HepG2 (cell line): ENCODE measurements at regions not wholly inside any gene's neighbourhood (a gene's known extent, or its start where the extent isn't known, plus 50 kb on each side); places are given as distances from the start of the nearest gene placed in this dataset.

ENCODE experiments used
- ATAC-seq: fragments of 200-7000 bp; cut with Tn5 transposase; 3 replicates; pipeline ENCODE4 v1.9.1; 2020; ENCODE audit warnings: mild to moderate bottlenecking, moderate library complexity
- BruUV-seq: library from RNA; stranded (reverse); fragments of 400-500 nt; replicated peaks from 2 replicates; lab custom pipeline; 2021; lab: Mats Ljungman, UMichigan
- CTCF ChIA-PET: fragments of 300-600 bp; formaldehyde crosslinking; extraction: SDS; loops from one replicate; lab custom pipeline; 2021; ENCODE audit warnings: low total read pairs, inconsistent platforms, low intra/inter-chr PET ratio; lab: Yijun Ruan, JAX
- POLR2A ChIA-PET: fragments of 350-600 bp; sonication (Branson Sonifier 250); formaldehyde crosslinking; loops from one replicate; lab custom pipeline; 2020; ENCODE audit warnings: antibody characterized with exemption, inconsistent platforms; lab: Yijun Ruan, JAX
- DNase-seq: peaks from one replicate; pipeline ENCODE4 v3.0.0-alpha.2; 2015; ENCODE audit warnings: low spot score
- FAIRE-seq: peaks from 3 replicates; lab custom pipeline; 2011; peaks lifted over from hg19 to GRCh38; lab: Jason Lieb, UNC
- H2AFZ ChIP-seq: one replicate; pipeline ENCODE4 v1.6.1; 2011; ENCODE audit warnings: low read length, inconsistent platforms
- H3K27ac ChIP-seq: fragments of 300-600 bp; 3 replicates; pipeline ENCODE4 v1.8.0; 2011; ENCODE audit warnings: mixed run types, mild to moderate bottlenecking, mixed read lengths, low read length, inconsistent platforms; ENCODE audit not compliant: insufficient read depth; ENCODE audit errors: extremely low read length
- H3K27me3 ChIP-seq, 2 experiments: fragments of 200-600 bp in 1 of 2; 2 replicates in 1 of 2; 3 replicates in 1 of 2; pipeline versions ENCODE4 v1.6.0 to v1.8.0; 2011; ENCODE audit warnings: low read length in 2 of 2, mild to moderate bottlenecking in 2 of 2, moderate library complexity in 2 of 2, inconsistent platforms in 1 of 2; ENCODE audit not compliant: insufficient read depth in 2 of 2, control insufficient read depth in 1 of 2
- H3K36me3 ChIP-seq, 2 experiments: fragments of 200-600 bp in 1 of 2; replicated peaks in 1 of 2; 2 replicates in 1 of 2; 3 replicates in 1 of 2; pipeline versions ENCODE4 v1.5.1 to v1.8.0; 2011; ENCODE audit warnings: low read length in 2 of 2, inconsistent platforms in 1 of 2; ENCODE audit not compliant: insufficient read depth in 2 of 2, control insufficient read depth in 1 of 2
- H3K4me1 ChIP-seq: 2 replicates; pipeline ENCODE4 v1.5.1; 2012; ENCODE audit warnings: low read length, inconsistent platforms; ENCODE audit not compliant: insufficient read depth
- H3K4me2 ChIP-seq: 2 replicates; pipeline ENCODE4 v1.6.0; 2011; ENCODE audit warnings: low read depth, low read length, inconsistent platforms
- H3K4me3 ChIP-seq, 3 experiments: fragments of 200-600 bp in 1 of 3; sonication (generic), shearing (Covaris generic) in 1 of 3; replicated peaks in 1 of 3; 2 replicates each; pipeline ENCODE4 v1.5.1; 2011 to 2016; ENCODE audit warnings: low read length in 3 of 3, inconsistent platforms in 2 of 3, low read depth in 2 of 3, mild to moderate bottlenecking in 2 of 3, control low read depth in 1 of 3, mixed read lengths in 1 of 3; ENCODE audit not compliant: insufficient read depth in 1 of 3
- H3K79me2 ChIP-seq: one replicate; pipeline ENCODE4 v1.6.1; 2011; ENCODE audit warnings: low read length, inconsistent platforms; ENCODE audit not compliant: insufficient read depth
- H3K9ac ChIP-seq: 2 replicates; pipeline ENCODE4 v1.6.0; 2011; ENCODE audit warnings: mild to moderate bottlenecking, low read depth, low read length, inconsistent platforms; ENCODE audit not compliant: insufficient read depth
- H3K9me3 ChIP-seq: 2 replicates; pipeline ENCODE4 v1.5.1; 2012; ENCODE audit warnings: mild to moderate bottlenecking, low read length
- H4K20me1 ChIP-seq: 2 replicates; pipeline ENCODE4 v1.6.0; 2011; ENCODE audit warnings: inconsistent platforms, mild to moderate bottlenecking, low read length, moderate library complexity; ENCODE audit not compliant: insufficient read depth
- ASH2L ChIP-seq: fragments of 300-600, 200-600 bp; sonication (generic); IDR thresholded peaks from 2 replicates; pipeline ENCODE4 v1.7.0; 2017; ENCODE audit warnings: low read depth, mild to moderate bottlenecking, moderate library complexity, mixed read lengths, low read length; ENCODE audit not compliant: insufficient read length
- BCL3 ChIP-seq: sonication (generic); formaldehyde crosslinking; IDR thresholded peaks from 2 replicates; pipeline ENCODE4 v1.5.1; 2020; ENCODE audit warnings: mild to moderate bottlenecking, missing genetic modification reagents, moderate library complexity
- MTA1 ChIP-seq: sonication (generic); formaldehyde crosslinking; IDR thresholded peaks from 2 replicates; pipeline ENCODE4 v1.4.0; 2020; ENCODE audit warnings: missing genetic modification reagents, mild to moderate bottlenecking, borderline replicate concordance
- NFYC ChIP-seq: IDR thresholded peaks from 2 replicates; pipeline ENCODE4 v1.6.1; 2016; ENCODE audit warnings: missing genetic modification reagents, missing compliant biosample characterization
- TAF1 ChIP-seq: sonication (generic); formaldehyde crosslinking; IDR thresholded peaks from 2 replicates; pipeline ENCODE4 v1.4.0; 2020; ENCODE audit warnings: missing genetic modification reagents
- ZNF484 ChIP-seq: sonication (generic); formaldehyde crosslinking; IDR thresholded peaks from 2 replicates; pipeline ENCODE4 v1.5.1; 2020; ENCODE audit warnings: mild to moderate bottlenecking, low read depth, missing genetic modification reagents, borderline replicate concordance
- ZNF552 ChIP-seq: sonication (generic); formaldehyde crosslinking; IDR thresholded peaks from 2 replicates; pipeline ENCODE4 v1.9.0; 2022; ENCODE audit warnings: missing genetic modification reagents, mild to moderate bottlenecking, borderline replicate concordance
- ZNF570 ChIP-seq: sonication (generic); formaldehyde crosslinking; IDR thresholded peaks from 2 replicates; pipeline ENCODE4 v1.4.0; 2020; ENCODE audit warnings: mild to moderate bottlenecking, missing genetic modification reagents, borderline replicate concordance
- WGBS: methylation state at CpG from one replicate; pipeline ENCODE4 v1.1.6; 2017; ENCODE audit warnings: low lambda C conversion rate; 5-methylcytosine and 5-hydroxymethylcytosine counted together
- in situ Hi-C: cut with HindIII; loops from 2 replicates; pipeline ENCODE4 v1.10.0; 2017; ENCODE audit warnings: low pct_unique_long_range_greater_than_20kb; ENCODE audit not compliant: extremely low pct_ligation_motif_present
- intact Hi-C: fragments of 100-400 bp; cut with micrococcal nuclease; formaldehyde crosslinking; loops from one replicate; pipeline ENCODE4 v1.10.0; 2022; ENCODE audit not compliant: unreplicated experiment
- TF ChIP-seq, protein P1 (sequence below): sonication (generic); formaldehyde crosslinking; IDR thresholded peaks from 2 replicates; pipeline ENCODE4 v1.4.0; 2020; ENCODE audit warnings: missing genetic modification reagents
- TF ChIP-seq, protein P2 (sequence below): sonication (generic); formaldehyde crosslinking; IDR thresholded peaks from 2 replicates; pipeline ENCODE4 v1.9.0; 2021; ENCODE audit warnings: missing genetic modification reagents, borderline replicate concordance
- TF ChIP-seq, protein P3 (sequence below): sonication (generic); formaldehyde crosslinking; IDR thresholded peaks from 2 replicates; pipeline ENCODE4 v1.4.0; 2020; ENCODE audit warnings: low read depth, mild to moderate bottlenecking, missing genetic modification reagents
- TF ChIP-seq, protein P4 (sequence below): fragments of 450-650 bp; IDR thresholded peaks from 2 replicates; pipeline ENCODE4 v1.6.1; 2017; ENCODE audit warnings: mild to moderate bottlenecking

DNA sequence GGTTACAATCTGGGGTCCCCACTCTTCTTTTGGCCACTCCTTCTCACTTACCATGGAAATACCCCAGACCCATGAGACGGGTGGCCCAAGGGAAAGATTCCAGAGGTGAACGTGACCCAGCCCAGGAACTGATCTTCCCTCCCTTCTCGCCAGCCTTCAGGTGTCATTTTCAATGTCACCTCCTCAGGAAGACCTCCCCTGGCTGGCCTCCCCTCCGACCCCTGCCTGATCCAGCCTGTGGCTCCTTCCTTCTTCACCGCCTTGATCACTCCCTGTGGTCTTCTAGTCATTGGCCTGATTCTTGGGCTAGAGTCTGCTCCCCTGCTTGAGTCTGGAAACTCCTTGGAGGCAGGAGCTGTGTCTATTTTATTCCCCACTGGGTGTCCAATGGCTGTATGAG lies 146.1 kb downstream of the SMAD6 start:
- Histone ChIP-seq H3K4me2 (no peak overlapping the region), H3K27ac (no peak overlapping the region), H3K9ac (no peak overlapping the region), H3K4me1 (peaks cover 38% of the 10 kb centered on the region), H2AFZ (no peak overlapping the region), H3K4me3 (no peak overlapping the region), H3K36me3 (no peaks in the 10 kb centered on the region), H3K9me3 (no peaks in the 10 kb centered on the region), H3K27me3 (peaks cover 6 to 28% of the 10 kb centered on the region in 2 experiments; a peak in 4 of 5 replicates), H4K20me1 (peaks cover under 1% of the 10 kb centered on the region; the same call in 1 of the 2 replicates), H3K79me2 (no peaks in the 10 kb centered on the region)
- in situ Hi-C loops (loop anchor here (5.0 to 10.0 kb wide), 2 partner anchors 63 to 246 kb away; no protein-coding TSS in a partner anchor), intact Hi-C loops (no loop called here)
- TF ChIP-seq TAF1 (CRISPR knock-in tag): no peak
- TF ChIP-seq ZNF484 (CRISPR knock-in tag): no peak
- no peak for TF ChIP-seq ASH2L
- no peak for TF ChIP-seq ZNF552 (CRISPR knock-in tag)
- TF ChIP-seq, protein P1, sequence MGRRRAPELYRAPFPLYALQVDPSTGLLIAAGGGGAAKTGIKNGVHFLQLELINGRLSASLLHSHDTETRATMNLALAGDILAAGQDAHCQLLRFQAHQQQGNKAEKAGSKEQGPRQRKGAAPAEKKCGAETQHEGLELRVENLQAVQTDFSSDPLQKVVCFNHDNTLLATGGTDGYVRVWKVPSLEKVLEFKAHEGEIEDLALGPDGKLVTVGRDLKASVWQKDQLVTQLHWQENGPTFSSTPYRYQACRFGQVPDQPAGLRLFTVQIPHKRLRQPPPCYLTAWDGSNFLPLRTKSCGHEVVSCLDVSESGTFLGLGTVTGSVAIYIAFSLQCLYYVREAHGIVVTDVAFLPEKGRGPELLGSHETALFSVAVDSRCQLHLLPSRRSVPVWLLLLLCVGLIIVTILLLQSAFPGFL: no peak
- TF ChIP-seq BCL3: no peak
- no peak for TF ChIP-seq NFYC
- TF ChIP-seq, protein P2, sequence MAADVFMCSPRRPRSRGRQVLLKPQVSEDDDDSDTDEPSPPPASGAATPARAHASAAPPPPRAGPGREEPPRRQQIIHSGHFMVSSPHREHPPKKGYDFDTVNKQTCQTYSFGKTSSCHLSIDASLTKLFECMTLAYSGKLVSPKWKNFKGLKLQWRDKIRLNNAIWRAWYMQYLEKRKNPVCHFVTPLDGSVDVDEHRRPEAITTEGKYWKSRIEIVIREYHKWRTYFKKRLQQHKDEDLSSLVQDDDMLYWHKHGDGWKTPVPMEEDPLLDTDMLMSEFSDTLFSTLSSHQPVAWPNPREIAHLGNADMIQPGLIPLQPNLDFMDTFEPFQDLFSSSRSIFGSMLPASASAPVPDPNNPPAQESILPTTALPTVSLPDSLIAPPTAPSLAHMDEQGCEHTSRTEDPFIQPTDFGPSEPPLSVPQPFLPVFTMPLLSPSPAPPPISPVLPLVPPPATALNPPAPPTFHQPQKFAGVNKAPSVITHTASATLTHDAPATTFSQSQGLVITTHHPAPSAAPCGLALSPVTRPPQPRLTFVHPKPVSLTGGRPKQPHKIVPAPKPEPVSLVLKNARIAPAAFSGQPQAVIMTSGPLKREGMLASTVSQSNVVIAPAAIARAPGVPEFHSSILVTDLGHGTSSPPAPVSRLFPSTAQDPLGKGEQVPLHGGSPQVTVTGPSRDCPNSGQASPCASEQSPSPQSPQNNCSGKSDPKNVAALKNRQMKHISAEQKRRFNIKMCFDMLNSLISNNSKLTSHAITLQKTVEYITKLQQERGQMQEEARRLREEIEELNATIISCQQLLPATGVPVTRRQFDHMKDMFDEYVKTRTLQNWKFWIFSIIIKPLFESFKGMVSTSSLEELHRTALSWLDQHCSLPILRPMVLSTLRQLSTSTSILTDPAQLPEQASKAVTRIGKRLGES (CRISPR knock-in tag): no peak
- TF ChIP-seq, protein P3, sequence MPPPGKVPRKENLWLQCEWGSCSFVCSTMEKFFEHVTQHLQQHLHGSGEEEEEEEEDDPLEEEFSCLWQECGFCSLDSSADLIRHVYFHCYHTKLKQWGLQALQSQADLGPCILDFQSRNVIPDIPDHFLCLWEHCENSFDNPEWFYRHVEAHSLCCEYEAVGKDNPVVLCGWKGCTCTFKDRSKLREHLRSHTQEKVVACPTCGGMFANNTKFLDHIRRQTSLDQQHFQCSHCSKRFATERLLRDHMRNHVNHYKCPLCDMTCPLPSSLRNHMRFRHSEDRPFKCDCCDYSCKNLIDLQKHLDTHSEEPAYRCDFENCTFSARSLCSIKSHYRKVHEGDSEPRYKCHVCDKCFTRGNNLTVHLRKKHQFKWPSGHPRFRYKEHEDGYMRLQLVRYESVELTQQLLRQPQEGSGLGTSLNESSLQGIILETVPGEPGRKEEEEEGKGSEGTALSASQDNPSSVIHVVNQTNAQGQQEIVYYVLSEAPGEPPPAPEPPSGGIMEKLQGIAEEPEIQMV: no peak
- TF ChIP-seq, protein P4, sequence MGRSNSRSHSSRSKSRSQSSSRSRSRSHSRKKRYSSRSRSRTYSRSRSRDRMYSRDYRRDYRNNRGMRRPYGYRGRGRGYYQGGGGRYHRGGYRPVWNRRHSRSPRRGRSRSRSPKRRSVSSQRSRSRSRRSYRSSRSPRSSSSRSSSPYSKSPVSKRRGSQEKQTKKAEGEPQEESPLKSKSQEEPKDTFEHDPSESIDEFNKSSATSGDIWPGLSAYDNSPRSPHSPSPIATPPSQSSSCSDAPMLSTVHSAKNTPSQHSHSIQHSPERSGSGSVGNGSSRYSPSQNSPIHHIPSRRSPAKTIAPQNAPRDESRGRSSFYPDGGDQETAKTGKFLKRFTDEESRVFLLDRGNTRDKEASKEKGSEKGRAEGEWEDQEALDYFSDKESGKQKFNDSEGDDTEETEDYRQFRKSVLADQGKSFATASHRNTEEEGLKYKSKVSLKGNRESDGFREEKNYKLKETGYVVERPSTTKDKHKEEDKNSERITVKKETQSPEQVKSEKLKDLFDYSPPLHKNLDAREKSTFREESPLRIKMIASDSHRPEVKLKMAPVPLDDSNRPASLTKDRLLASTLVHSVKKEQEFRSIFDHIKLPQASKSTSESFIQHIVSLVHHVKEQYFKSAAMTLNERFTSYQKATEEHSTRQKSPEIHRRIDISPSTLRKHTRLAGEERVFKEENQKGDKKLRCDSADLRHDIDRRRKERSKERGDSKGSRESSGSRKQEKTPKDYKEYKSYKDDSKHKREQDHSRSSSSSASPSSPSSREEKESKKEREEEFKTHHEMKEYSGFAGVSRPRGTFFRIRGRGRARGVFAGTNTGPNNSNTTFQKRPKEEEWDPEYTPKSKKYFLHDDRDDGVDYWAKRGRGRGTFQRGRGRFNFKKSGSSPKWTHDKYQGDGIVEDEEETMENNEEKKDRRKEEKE: no peak
- no peak for TF ChIP-seq ZNF570 (CRISPR knock-in tag)
- TF ChIP-seq MTA1 (CRISPR knock-in tag): no peak
- ATAC-seq: no peak
- no peak for DNase-seq
- BruUV-seq: no TSS peak
- ChIA-PET POLR2A (no interaction called here), CTCF (interaction anchor here (0.9 kb wide), 1 partner anchor 74 kb away, joined by 3 read pairs; no protein-coding TSS in a partner anchor)
- WGBS: 51% methylated on average over 5 of the region's 5 CpGs
- FAIRE-seq: no peak
